Breast epithelium (tissue), 3 donors: ENCODE measurements at regions not wholly inside any gene's neighbourhood (a gene's known extent, or its start where the extent isn't known, plus 50 kb on each side); places are given as distances from the start of the nearest gene placed in this dataset.

Experiments
- POLR2A ChIP-seq: fragments of 450-650 bp; IDR thresholded peaks from one replicate; pipeline ENCODE4 v1.6.1; 2016; ENCODE audit warnings: antibody characterized with exemption, mild to moderate bottlenecking, moderate library complexity
- POLR2AphosphoS5 ChIP-seq, 3 donors: sonication (generic); formaldehyde crosslinking; IDR thresholded peaks; one replicate each; pipeline ENCODE4 v1.6.1; 2017; ENCODE audit warnings: antibody characterized with exemption in 3 of 3

DNA sequence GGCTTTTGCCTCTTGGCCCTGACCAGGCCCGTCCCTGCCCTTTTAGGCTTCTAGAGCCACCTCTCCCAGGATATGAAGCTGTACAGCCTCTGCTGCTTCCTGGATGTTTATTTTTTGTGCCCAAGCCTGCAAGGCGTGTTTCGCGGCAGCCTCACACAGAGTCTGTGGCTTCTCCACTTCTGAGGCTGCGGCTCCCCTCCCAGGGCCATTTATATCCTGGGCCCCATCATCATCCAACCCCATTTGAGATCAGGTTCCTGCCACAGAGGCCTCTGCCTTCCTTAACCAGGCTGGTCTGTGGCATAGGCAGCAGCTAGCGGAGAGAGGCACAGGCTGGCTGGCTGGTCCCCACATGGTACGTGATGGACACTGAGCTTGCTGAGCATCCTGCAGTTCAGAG lies 114.1 kb upstream of the PWP1 start:
- TF ChIP-seq POLR2A (no peak), POLR2AphosphoS5 (IDR thresholded peaks at IDR 0.05) (no peak)
